GM19468 (cell line): ENCODE measurements at regions not wholly inside any gene's neighbourhood (a gene's known extent, or its start where the extent isn't known, plus 50 kb on each side); places are given as distances from the start of the nearest gene placed in this dataset.

Experiments
- ATAC-seq: cut with Tn5 transposase; IDR thresholded peaks from one replicate; pipeline ENCODE4 v1.9.1; 2021; ENCODE audit warnings: mild to moderate bottlenecking, moderate library complexity, moderate number of reproducible peaks; ENCODE audit not compliant: unreplicated experiment; ENCODE audit errors: extremely low read depth

GRCh38 chr1:106659490-106660244, 396.8 kb upstream of the PRMT6 start:
- no peak for ATAC-seq

DNA sequence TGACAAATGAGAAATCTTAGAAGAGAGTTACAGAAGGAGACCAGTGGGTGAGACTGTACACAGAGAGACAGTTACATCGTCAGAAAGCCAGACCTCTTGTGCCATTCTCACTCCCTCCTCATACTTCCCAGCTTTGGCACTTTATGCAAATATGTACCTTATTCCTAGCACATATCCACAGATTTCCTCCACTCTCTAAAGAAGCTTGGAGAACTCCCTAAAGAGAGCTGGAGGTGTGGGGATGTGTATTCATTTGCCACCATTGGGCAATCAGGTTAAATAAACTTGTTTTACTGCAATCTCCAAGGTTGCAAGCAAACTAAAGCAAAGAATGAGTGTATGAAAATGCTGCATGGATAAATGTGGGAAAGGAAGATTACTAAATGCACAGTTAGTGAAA, 380.9 kb upstream of the PRMT6 start:
- ATAC-seq = no peak

DNA sequence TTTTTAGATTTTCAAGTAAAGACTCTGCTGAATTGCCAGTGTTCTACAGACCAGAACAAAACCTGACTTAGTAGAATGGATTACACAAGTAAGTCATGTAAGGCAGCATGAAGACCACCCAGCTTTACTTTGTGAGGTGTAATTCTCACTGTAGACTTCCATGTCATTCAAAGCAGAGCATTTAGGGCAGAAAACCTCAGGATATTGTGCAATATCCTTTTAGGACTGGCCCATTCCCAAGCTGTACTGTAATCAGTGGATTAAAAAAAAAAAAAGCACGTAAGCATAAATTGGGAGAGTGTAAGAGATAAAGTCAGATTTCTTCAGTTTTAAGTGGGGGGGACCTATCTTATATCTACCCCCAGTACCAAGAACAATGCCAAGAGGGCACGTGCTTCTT, 380.5 kb upstream of the PRMT6 start:
- no peak for ATAC-seq

DNA sequence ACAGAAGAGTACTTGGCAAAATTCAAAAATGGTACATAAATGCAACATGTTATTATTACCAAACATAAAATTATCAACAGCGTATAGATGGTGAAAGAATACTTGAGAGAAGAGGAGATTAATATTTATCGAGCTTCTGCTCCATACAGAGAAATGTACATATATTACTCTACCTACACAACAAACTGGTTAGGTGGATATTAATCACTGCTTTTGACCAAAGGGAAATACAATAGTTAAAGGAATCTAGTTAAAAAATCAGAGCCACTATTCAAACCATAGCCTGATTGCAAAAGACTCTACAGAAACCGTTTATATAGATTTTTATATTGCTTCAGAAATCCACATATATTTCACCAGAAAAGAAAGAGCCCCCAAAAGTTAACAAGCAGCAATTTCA, 379.3 kb upstream of the PRMT6 start:
- no peak for ATAC-seq

- no peak for ATAC-seq
Observed at GRCh38 chr1:106677721-106678120, 378.8 kb upstream of the PRMT6 start.

DNA sequence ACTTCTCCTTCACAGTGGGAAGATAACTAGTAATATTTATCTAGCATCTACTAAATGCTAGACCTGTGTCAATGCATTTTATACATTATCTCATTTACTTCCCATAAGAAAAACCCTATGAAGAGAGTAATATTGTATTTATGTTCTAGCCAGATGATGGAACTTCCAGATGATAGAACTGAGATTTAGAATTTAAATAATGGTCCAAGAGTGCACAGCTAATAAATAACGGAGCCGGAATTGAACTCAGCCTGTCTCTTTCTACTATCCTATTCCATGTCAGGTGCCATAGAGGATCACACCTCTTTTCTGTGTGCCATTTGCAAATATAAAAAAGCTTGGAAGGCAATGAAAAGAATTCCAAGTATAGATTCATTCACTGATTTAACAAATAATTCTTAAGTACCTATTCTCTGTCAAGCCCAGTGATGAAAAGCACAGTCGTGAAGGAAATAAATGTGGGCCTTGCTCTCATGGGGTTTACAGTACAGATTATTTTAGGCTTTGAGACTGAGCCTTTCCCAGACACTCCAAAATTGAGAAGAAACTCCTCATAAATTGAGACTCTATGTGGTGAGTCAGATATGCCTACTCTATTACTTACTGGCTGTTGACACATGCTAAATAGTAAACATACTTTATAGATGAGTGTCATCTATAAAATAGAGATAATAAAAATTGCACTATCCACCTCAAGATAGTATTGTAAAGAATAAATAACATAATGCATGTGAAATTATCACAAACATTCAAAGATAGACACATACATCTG, 378.0 kb upstream of the PRMT6 start:
- ATAC-seq = no peak

DNA sequence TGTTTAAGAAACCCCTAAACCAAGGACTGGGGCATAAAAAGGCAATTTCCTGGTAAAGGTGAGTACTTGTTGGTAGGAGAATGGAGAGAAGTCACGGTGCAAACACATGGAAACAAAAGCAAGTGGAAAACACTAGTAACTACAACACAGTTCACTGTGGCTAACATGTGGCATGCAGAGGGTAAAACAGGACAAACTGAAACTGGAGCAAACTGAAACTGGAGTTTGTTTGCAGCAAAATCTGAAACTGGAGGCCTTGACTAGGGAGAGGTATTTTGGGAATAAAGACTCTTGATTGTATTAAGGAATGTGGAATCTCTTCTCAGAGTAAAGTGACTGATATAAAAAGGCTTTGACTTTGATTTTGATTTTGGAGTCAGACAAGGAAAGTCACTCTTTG, 376.3 kb upstream of the PRMT6 start:
- no peak for ATAC-seq

- ATAC-seq = no peak
Observed at GRCh38 chr1:106680776-106681344, 375.6 kb upstream of the PRMT6 start.

- no peak for ATAC-seq
Observed at GRCh38 chr1:106681939-106682522, 374.4 kb upstream of the PRMT6 start.

DNA sequence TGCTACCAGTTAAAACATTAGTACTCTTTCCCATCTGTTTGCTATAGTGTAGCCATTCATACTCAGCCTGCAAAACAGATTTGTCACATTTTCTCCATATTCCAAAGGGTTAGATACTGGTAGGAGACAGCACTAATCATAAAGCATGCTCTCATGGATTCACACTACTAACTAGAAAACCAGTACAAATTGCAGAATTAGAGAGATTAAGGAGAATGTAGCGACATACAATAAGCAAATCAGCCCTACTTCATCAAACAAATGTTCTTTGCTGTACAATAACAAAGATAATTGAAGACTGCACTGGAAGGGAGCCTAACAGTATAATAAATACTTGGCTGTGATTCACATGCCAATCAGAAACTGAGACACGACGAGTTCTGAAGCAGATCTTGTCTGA, 368.0 kb upstream of the PRMT6 start:
- ATAC-seq = no peak

DNA sequence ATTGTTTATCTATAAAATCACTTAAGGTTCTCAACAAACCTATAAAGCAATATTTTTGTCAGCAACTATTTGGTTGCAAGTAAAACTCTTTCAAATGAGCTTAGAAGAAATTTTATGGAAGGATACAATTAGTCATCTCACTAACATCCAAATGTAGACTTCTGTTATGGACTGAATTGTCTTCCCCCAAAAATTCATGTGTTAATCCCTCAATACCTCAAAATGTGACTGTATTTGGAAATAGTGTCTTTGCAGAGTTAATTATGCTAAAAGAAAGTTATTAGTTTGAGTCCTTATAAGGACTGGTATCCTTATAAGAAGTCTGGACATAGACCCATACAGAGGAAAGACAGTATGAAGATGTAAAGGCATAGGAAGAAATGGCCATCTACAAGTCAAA, 357.8 kb upstream of the PRMT6 start:
- no peak for ATAC-seq

DNA sequence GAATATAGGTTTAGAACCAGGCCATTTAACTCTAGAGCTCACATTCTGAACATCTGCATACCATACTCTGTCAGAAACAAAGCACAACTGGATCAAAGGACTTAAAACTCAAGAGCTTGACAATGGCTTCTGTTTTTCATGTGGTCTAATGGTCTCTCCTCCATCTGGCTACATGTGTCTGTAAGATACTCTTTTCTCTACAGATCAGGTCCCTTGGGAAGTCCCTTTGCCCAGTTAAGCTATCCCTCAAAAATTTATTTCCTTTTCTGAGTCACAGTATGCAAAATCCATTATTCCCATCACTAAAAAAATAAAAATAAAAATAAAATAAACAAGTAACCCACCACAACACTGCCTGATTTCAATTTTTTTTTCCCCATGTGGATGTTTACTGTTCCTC, 357.0 kb upstream of the PRMT6 start:
- no peak for ATAC-seq

DNA sequence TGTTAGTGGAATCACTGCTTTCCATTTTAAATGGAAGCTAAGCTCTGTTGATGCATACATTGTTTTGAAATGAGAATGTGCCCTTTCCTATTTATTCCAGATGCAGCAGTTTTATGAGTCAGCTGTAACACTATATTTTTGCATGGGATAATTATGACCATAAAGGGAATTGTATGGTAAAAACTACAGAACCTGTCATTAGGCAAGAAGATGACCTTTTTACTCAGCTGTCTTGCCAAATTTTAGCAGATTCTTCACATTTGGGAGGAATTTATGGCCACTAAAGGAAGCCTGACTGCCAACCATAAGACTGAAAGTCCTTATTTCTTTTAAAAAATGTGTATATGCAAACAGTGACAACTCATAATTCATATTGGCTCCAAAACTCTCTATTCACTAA, 356.3 kb upstream of the PRMT6 start:
- no peak for ATAC-seq

DNA sequence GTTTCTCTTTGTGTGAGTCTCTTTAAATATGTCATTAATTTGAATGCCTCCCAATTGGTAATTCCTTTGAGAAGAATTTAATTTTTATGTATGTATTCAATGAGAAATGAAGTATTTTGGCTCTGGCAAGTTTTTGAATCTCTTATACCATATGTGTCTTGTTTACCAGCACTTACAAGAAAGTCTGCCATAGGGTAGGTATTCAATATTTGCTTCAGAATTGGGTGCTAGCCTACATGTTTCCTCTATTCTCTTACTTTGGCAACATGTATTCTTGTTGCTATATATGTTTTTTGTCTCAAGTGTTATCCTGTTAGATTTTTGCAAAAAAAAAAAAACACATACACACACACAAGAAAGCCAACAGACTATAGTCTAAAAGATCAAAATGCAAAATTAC, 350.5 kb upstream of the PRMT6 start:
- ATAC-seq = no peak

DNA sequence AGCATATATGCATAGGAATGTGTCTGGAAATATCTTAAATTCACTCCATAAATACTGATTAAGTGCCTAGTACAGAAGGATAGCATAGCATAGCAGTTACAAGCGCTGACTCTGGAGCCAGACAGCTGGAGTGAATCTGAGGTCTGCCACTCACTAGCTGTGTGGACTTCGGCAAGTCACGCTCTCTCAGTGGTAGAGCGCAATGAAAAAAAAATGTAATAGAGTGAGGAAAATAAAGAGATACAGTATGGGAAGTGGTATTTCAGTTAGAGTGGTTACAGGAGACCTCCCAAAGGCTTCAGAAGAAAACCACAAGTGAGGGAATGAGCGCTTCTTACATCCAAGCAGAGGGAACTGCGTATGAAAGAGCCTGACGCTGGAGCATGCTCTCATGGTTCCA, 338.9 kb upstream of the PRMT6 start:
- ATAC-seq = no peak

GRCh38 chr1:106721790-106722189, 334.7 kb upstream of the PRMT6 start:
- ATAC-seq = no peak

DNA sequence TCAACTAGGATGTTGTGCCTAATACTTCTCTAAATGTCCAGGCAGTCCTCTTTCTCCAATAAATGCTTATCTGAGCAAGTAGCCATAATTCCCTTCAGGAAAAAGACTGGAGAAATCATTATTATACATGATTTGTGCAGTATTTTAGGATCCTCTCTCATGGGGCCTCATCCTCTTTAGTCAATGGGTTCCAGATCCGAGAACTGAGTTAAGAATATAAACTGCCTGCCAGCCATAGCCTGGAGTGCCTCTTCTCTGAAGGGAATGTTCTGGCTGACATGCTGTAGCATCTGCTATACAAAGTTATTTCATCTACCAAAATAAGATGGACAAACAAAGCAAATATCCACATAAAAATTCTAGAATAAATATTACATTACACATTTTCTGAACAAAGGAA, 334.0 kb upstream of the PRMT6 start:
- no peak for ATAC-seq

GRCh38 chr1:106727171-106727570, 329.3 kb upstream of the PRMT6 start:
- ATAC-seq = no peak

DNA sequence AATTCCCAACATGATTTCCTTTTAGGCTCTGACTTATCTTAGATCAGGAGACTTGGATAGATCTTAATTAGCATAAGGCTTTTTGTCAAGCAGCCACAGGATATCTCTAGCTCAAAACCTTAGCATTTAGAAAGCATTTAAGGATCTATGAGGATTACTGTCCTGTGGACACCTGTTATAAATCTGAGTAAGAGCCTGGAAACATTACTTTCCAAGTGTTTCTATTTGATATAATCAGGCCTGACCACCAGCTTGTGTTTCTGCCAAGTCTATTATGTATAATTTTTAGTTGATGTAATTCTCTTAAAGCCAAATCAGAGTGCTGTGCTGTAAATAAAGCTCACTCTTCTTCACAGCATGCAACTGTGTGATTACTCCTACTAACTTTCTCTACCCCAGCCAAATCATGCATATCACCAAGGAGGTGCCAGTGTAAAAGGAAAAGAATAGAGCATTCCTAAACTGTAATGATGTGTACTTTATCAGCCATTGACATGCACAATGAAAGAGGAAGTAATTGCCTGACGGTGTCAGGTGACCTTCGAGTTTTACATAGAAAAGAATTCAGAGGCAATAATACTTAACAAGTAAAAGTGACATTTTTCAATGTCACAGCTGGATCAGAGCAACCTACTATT, 309.9 kb upstream of the PRMT6 start:
- ATAC-seq = no peak

- no peak for ATAC-seq
Observed at GRCh38 chr1:106747232-106747631, 309.2 kb upstream of the PRMT6 start.

DNA sequence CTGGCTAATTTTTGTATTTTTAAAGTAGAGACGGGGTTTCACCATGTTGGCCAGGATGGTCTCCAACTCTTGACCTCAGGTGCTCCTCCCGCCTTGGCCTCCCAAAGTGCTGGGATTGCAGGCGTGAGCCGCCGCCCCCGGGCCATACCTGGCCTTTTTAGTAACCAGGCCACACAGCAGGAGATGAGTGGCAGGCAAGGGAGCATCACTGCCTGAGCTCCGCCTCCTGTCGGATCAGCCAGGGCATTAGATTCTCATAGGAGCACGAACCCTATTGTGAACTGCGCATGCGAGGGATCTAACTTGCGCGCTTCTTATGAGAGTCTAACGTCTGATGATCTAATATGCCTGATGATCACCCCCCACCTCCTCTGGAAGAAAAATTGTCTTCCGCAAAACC, 308.7 kb upstream of the PRMT6 start:
- ATAC-seq = no peak
